IMR-90 (cell line): ENCODE measurements at regions not wholly inside any gene's neighbourhood (a gene's known extent, or its start where the extent isn't known, plus 50 kb on each side); places are given as distances from the start of the nearest gene placed in this dataset.

Experiments used
- ATAC-seq: fragments of 200-7000 bp; cut with Tn5 transposase; 2 replicates; pipeline ENCODE4 v1.9.1; 2020; ENCODE audit warnings: low read depth, mild to moderate bottlenecking, moderate library complexity
- BruUV-seq: library from RNA; stranded (reverse); fragments of 400-500 nt; replicated peaks from 2 replicates; lab custom pipeline; 2021; lab: Mats Ljungman, UMichigan
- CTCF ChIA-PET: fragments of 300-600 bp; formaldehyde crosslinking; extraction: SDS; loops from one replicate; lab custom pipeline; 2021; ENCODE audit warnings: antibody characterized with exemption; lab: Yijun Ruan, JAX
- POLR2A ChIA-PET: fragments of 300-600 bp; sonication (Branson Sonifier 250); formaldehyde crosslinking; loops from one replicate; lab custom pipeline; 2022; ENCODE audit warnings: antibody characterized with exemption; ENCODE audit not compliant: unreplicated experiment; lab: Charles Lee
- DNase-seq: peaks from one replicate; pipeline ENCODE4 v3.0.0; 2013
- H2AFZ ChIP-seq: replicated peaks from 2 replicates; pipeline ENCODE3; 2013; ENCODE audit warnings: low read length, mild to moderate bottlenecking; ENCODE audit not compliant: poor library complexity
- H2AK5ac ChIP-seq: 2 replicates; pipeline ENCODE4 v1.6.1; 2013; ENCODE audit warnings: low read depth, low read length, inconsistent platforms
- H2AK9ac ChIP-seq: replicated peaks from 2 replicates; pipeline ENCODE3; 2013; ENCODE audit warnings: mild to moderate bottlenecking, low read depth, low read length, moderate library complexity; ENCODE audit not compliant: poor library complexity
- H2BK120ac ChIP-seq: 2 replicates; pipeline ENCODE4 v1.6.1; 2013; ENCODE audit warnings: low read depth, low read length, inconsistent platforms
- H2BK15ac ChIP-seq: 3 replicates; pipeline ENCODE4 v1.6.1; 2013; ENCODE audit warnings: low read depth, low read length, inconsistent platforms
- H2BK20ac ChIP-seq: 2 replicates; pipeline ENCODE4 v1.6.1; 2013; ENCODE audit warnings: low read depth, mild to moderate bottlenecking, inconsistent platforms, low read length, moderate library complexity
- H2BK5ac ChIP-seq: 2 replicates; pipeline ENCODE4 v1.6.1; 2013; ENCODE audit warnings: mild to moderate bottlenecking, low read depth, low read length, inconsistent platforms; ENCODE audit not compliant: poor library complexity, severe bottlenecking
- H3K14ac ChIP-seq: replicated peaks from 2 replicates; pipeline ENCODE4 v1.6.1; 2013; ENCODE audit warnings: low read depth, low read length, inconsistent platforms
- H3K18ac ChIP-seq: 2 replicates; pipeline ENCODE4 v1.6.1; 2013; ENCODE audit warnings: low read depth, low read length, control low read depth
- H3K23ac ChIP-seq: 2 replicates; pipeline ENCODE4 v1.6.1; 2013; ENCODE audit warnings: low read depth, low read length, inconsistent platforms
- H3K27ac ChIP-seq: 2 replicates; pipeline ENCODE4 v1.5.1; 2013; ENCODE audit warnings: mild to moderate bottlenecking, control low read depth, low read length; ENCODE audit not compliant: insufficient read depth
- H3K27me3 ChIP-seq: 2 replicates; pipeline ENCODE4 v1.6.1; 2013; ENCODE audit warnings: low read length; ENCODE audit not compliant: control insufficient read depth, insufficient read depth
- H3K36me3 ChIP-seq: 2 replicates; pipeline ENCODE4 v1.6.1; 2013; ENCODE audit warnings: low read length, mixed read lengths; ENCODE audit not compliant: control insufficient read depth, insufficient read depth
- H3K4ac ChIP-seq: 2 replicates; pipeline ENCODE4 v1.6.1; 2013; ENCODE audit warnings: low read depth, low read length, inconsistent platforms
- H3K4me1 ChIP-seq: 2 replicates; pipeline ENCODE4 v1.6.1; 2013; ENCODE audit warnings: low read length, mixed read lengths; ENCODE audit not compliant: control insufficient read depth, insufficient read depth
- H3K4me2 ChIP-seq: 2 replicates; pipeline ENCODE4 v1.6.1; 2013; ENCODE audit warnings: low read depth, mild to moderate bottlenecking, control low read depth, low read length, moderate library complexity
- H3K4me3 ChIP-seq: 2 replicates; pipeline ENCODE4 v1.5.1; 2013; ENCODE audit warnings: low read depth, mild to moderate bottlenecking, control low read depth, low read length, moderate library complexity; ENCODE audit not compliant: insufficient read depth
- H3K56ac ChIP-seq: 2 replicates; pipeline ENCODE4 v1.6.1; 2013; ENCODE audit warnings: low read length, inconsistent platforms; ENCODE audit not compliant: insufficient read depth; ENCODE audit errors: extremely low read depth
- H3K79me1 ChIP-seq, 2 experiments: 2 replicates each; pipeline ENCODE4 v1.6.1; 2013; ENCODE audit warnings: low read length in 2 of 2, inconsistent platforms in 1 of 2, low read depth in 1 of 2
- H3K9ac ChIP-seq: 2 replicates; pipeline ENCODE4 v1.6.1; 2013; ENCODE audit warnings: low read depth, low read length, control low read depth
- H3K9me1 ChIP-seq: 2 replicates; pipeline ENCODE4 v1.6.1; 2013; ENCODE audit warnings: low read length, inconsistent platforms; ENCODE audit not compliant: insufficient read depth
- H3K9me3 ChIP-seq: 2 replicates; pipeline ENCODE4 v1.6.1; 2013; ENCODE audit warnings: low read length; ENCODE audit not compliant: control insufficient read depth, insufficient read depth
- H4K20me1 ChIP-seq: 2 replicates; pipeline ENCODE4 v1.6.1; 2013; ENCODE audit warnings: low read length, inconsistent platforms; ENCODE audit not compliant: insufficient read depth
- H4K5ac ChIP-seq: 2 replicates; pipeline ENCODE4 v1.6.1; 2013; ENCODE audit warnings: mild to moderate bottlenecking, low read depth, low read length, control low read depth
- H4K8ac ChIP-seq, 2 experiments: 2 replicates each; pipeline ENCODE4 v1.6.1; 2013; ENCODE audit warnings: low read depth in 2 of 2, low read length in 2 of 2, control low read depth in 1 of 2, inconsistent platforms in 1 of 2
- H4K91ac ChIP-seq: 2 replicates; pipeline ENCODE4 v1.6.1; 2013; ENCODE audit warnings: low read depth, low read length, inconsistent platforms; ENCODE audit not compliant: insufficient read depth
- BHLHE40 ChIP-seq: fragments of 150-350 bp; IDR thresholded peaks from 2 replicates; pipeline ENCODE4 v1.6.1; 2016; ENCODE audit warnings: mild to moderate bottlenecking, low read depth, low read length
- CHD1 ChIP-seq: IDR thresholded peaks from 2 replicates; pipeline ENCODE4 v1.6.1; 2012; ENCODE audit warnings: low read depth, low read length, improper control_type of control experiment
- FOS ChIP-seq: fragments of 150-350 bp; IDR thresholded peaks from 2 replicates; pipeline ENCODE4 v1.6.1; 2016; ENCODE audit warnings: low read depth, low read length
- MAFK ChIP-seq: IDR thresholded peaks from 2 replicates; pipeline ENCODE4 v1.6.1; 2012; ENCODE audit warnings: low read depth, low read length, improper control_type of control experiment
- MXI1 ChIP-seq: IDR thresholded peaks from 2 replicates; pipeline ENCODE4 v1.6.1; 2012; ENCODE audit warnings: low read depth, mild to moderate bottlenecking, low read length, moderate library complexity, borderline replicate concordance
- WGBS, 2 experiments: methylation state at CpG; one replicate each; pipeline versions ENCODE4 v1.1.5 to v1.1.7; 2013; ENCODE audit warnings: missing lambda C conversion rate in 2 of 2; ENCODE audit not compliant: insufficient read length in 1 of 2; ENCODE audit errors: extremely low coverage in 2 of 2; 5-methylcytosine and 5-hydroxymethylcytosine counted together
- dilution Hi-C: fragments of 300-500 bp; cut with HindIII; formaldehyde crosslinking; loops from one replicate; pipeline ENCODE4 v1.14.3; 2018; ENCODE audit warnings: low sequenced_read_pairs; ENCODE audit not compliant: unreplicated experiment
- in situ Hi-C: fragments of 300-500 bp; cut with MboI; formaldehyde crosslinking; loops from 3 replicates; pipeline ENCODE4 v1.14.3; 2019; ENCODE audit warnings: low sequenced_read_pairs, inconsistent platforms, mixed read lengths
- intact Hi-C: fragments of 100-400 bp; cut with micrococcal nuclease; formaldehyde crosslinking; loops from 2 replicates; pipeline ENCODE4 v1.10.0; 2022
- TF ChIP-seq, protein P1 (sequence below): fragments of 150-350 bp; IDR thresholded peaks from 2 replicates; pipeline ENCODE4 v1.6.1; 2017; ENCODE audit warnings: mild to moderate bottlenecking, antibody characterized with exemption, low read length, low read depth

DNA sequence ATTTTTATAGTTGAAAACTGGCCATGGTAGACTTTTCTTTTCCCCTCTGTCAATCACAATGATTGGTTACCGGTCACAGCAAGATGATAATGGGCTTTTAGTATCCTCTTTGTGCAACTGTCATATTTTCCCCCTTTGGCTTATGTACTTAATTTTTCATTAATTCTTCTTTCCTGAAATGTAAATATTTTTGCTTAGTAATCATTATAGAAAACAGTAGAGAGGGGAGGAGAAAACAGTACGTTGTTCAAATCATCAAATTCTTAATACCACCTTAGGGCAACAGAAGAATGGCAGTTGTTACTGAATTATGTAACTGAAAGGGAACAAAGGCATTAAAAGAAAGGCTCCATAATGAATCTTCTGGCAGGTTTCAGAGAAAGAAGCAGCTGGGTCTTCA, 699.0 kb downstream of the METTL4 start:
- Histone ChIP-seq H2AFZ (no peak overlapping the region), H2AK5ac (no peak overlapping the region), H3K9ac (no peak overlapping the region), H3K23ac (no peak overlapping the region), H3K56ac (no peak overlapping the region), H2BK120ac (no peak overlapping the region), H4K91ac (no peak overlapping the region), H3K79me1 (no peaks in the 10 kb centered on the region), H2BK5ac (no peak overlapping the region), H4K20me1 (no peaks in the 10 kb centered on the region), H2BK20ac (no peak overlapping the region), H3K27me3 (no peaks in the 10 kb centered on the region), H3K4ac (no peak overlapping the region), H3K27ac (no peak overlapping the region), H3K14ac (no peak overlapping the region), H3K9me1 (no peaks in the 10 kb centered on the region), H3K9me3 (peaks cover 3% of the 10 kb centered on the region; the same call in 1 of the 2 replicates), H3K18ac (no peak overlapping the region), H2BK15ac (no peak overlapping the region), H2AK9ac (no peak overlapping the region), H4K8ac (no peak overlapping the region), H3K4me1 (no peaks in the 10 kb centered on the region), H3K4me3 (no peak overlapping the region), H4K5ac (no peak overlapping the region), H3K4me2 (no peak overlapping the region), H3K36me3 (no peaks in the 10 kb centered on the region)
- BruUV-seq: no TSS peak
- TF ChIP-seq CHD1: no peak
- no peak for TF ChIP-seq FOS
- TF ChIP-seq BHLHE40: no peak
- peak; percentile 33; the same call in 1 of the 2 replicates for TF ChIP-seq MAFK
- TF ChIP-seq, protein P1, sequence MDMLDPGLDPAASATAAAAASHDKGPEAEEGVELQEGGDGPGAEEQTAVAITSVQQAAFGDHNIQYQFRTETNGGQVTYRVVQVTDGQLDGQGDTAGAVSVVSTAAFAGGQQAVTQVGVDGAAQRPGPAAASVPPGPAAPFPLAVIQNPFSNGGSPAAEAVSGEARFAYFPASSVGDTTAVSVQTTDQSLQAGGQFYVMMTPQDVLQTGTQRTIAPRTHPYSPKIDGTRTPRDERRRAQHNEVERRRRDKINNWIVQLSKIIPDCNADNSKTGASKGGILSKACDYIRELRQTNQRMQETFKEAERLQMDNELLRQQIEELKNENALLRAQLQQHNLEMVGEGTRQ: no peak
- TF ChIP-seq MXI1: no peak
- intact Hi-C loops: no loop called here
- CTCF ChIA-PET: no interaction called here
- no CpG with 5 or more reads among the region's 2 CpGs for WGBS, 2 experiments
- no peak for DNase-seq
- no peak for ATAC-seq
- dilution Hi-C loops: no loop called here
- POLR2A ChIA-PET: no interaction called here
- in situ Hi-C loops: no loop called here
